ENCODE measurements at regions not wholly inside any gene's neighbourhood (a gene's known extent, or its start where the extent isn't known, plus 50 kb on each side); places are given as distances from the start of the nearest gene placed in this dataset.
A peak's percentile ranks its signal among the peaks of the same experiment; 100 is the strongest.
"Not testable (repeated sequence)": the region's sequence is repeated elsewhere in the genome, so short reads cannot be mapped to it uniquely, and the experiment has no call there.

DNA sequence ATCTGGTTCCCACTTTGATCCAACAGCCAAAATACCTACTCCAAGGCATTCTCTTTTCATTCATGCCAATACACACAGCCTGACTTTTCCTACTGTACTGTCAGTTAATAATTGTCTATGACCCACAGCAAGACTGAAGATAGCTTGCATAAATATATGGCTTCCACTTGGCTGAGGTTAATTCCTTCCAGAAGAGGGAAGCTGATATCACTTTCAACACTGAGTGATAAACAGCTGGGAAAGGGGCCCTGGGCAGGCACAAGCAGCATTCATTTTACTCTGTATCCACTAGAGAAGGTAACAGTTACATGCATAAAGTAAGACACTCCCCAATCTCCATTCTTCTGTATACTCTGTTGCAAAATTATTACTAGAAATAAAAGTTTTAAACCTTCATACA is 200.2 kb upstream of the UGT8 start:
- no peak overlapping the region for H3K4me3 ChIP-seq
- H3K9me3 ChIP-seq = no peaks in the 10 kb centered on the region
- H3K27me3 ChIP-seq (ENCODE audit: low read depth) = no peaks in the 10 kb centered on the region
- H3K4me1 ChIP-seq = no peaks in the 10 kb centered on the region
- in situ Hi-C loops (cut with MboI; ENCODE audit: low sequenced_read_pairs) = loop anchor here (25.0 kb wide), 2 partner anchors 436 to 1011 kb away; no protein-coding TSS in a partner anchor
- H3K36me3 ChIP-seq (replicated peaks) = no peaks in the 10 kb centered on the region
- no peak for DNase-seq (ENCODE audit: low spot score in 2 of 2)

DNA sequence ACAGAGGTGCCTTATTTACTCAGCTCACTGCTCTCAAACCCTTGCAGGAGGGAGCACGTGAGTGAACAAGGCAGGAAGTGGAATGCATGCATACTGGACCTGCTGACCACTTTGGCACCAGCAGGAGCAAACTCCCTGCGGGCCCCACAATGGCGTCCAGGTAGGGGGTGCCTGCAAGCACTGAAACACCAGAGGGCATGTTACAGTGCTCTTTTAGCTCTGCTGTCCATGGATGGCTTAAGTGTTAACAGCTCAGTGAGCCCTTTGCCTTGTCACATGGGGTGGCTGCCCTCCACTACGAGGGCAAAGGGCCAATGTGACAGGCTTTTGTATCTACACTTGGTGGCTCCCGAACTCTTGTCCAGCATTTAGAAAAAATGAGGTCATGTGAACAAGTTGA is 199.5 kb upstream of the UGT8 start:
- Histone ChIP-seq H3K4me3 (no peak overlapping the region), H3K36me3 (replicated peaks) (no peaks in the 10 kb centered on the region), H3K4me1 (no peaks in the 10 kb centered on the region), H3K9me3 (no peaks in the 10 kb centered on the region), H3K27me3 (ENCODE audit: low read depth) (no peaks in the 10 kb centered on the region)
- in situ Hi-C loops (cut with MboI; ENCODE audit: low sequenced_read_pairs) = loop anchor here (25.0 kb wide), 2 partner anchors 437 to 1012 kb away; no protein-coding TSS in a partner anchor
- DNase-seq (ENCODE audit: low spot score in 2 of 2) = no peak

DNA sequence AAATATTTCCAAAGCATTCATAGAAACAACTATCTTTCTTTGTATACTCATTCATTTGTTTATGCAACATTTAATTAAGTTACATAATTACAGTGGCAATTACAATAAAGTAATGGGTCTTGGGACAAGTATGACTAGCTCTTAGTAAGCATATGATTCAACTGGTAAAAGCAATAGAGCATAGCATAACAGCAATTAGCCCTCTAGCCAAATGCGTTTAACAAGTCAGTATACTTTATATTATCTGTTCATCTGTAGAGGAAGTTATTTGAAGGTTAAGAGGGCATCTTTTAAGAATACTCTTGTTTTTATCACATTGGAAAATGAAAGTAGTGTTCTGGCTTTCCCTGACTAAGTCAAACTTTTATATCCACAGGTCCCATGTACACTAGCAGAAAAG is 198.1 kb upstream of the UGT8 start:
- Histone ChIP-seq H3K27me3 (ENCODE audit: low read depth) (no peaks in the 10 kb centered on the region), H3K4me3 (no peak overlapping the region), H3K4me1 (no peaks in the 10 kb centered on the region), H3K9me3 (no peaks in the 10 kb centered on the region), H3K36me3 (replicated peaks) (no peaks in the 10 kb centered on the region)
- no peak for DNase-seq (ENCODE audit: low spot score in 2 of 2)
- in situ Hi-C loops (cut with MboI; ENCODE audit: low sequenced_read_pairs) = no loop called here

DNA sequence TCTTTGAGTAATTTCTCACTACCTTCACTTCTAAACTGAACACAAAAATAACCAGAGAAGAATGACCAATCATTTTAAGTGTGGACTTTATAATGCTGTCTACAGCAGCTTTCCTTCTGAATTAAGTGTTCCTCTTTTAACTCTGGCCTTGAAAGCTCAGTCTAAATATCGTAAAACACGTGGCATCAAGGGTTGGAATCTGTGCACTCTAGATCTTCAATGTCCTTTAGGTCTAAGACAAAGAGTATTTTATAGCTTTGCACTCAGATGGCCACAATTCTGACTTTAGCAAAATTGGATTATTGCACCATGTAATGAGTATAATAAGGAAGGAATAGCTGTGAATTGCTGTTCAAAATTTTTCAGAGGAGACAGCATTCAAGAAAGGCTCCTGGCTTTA is 197.1 kb upstream of the UGT8 start:
- in situ Hi-C loops (cut with MboI; ENCODE audit: low sequenced_read_pairs) = no loop called here
- H3K27me3 ChIP-seq (ENCODE audit: low read depth) = no peaks in the 10 kb centered on the region
- H3K4me3 ChIP-seq = no peak overlapping the region
- no peak for DNase-seq (ENCODE audit: low spot score in 2 of 2)
- H3K36me3 ChIP-seq (replicated peaks) = no peaks in the 10 kb centered on the region
- no peaks in the 10 kb centered on the region for H3K4me1 ChIP-seq
- H3K9me3 ChIP-seq = no peaks in the 10 kb centered on the region

DNA sequence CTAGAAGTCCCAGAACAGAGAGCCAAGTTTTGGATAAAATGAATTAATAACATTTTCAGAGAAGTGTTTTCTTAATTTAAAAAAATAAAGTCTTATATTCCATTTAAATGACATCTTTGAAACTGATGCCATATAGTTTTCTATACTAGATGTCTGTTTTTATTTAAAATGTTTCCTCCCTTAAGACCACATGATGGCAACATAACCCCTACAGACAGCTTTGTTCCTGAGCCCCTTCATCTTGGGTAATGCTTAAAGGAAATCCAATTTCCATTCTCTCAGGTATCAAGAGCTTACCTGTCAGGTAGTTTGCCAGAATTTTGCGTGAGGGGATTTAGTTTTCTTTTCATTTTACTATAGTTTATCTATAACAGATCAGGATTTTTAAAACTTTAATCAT is 181.4 kb upstream of the UGT8 start:
- Histone ChIP-seq H3K4me3 (no peak overlapping the region), H3K4me1 (no peaks in the 10 kb centered on the region; the same call in none of the 2 replicates), H3K9me3 (no peaks in the 10 kb centered on the region), H3K36me3 (replicated peaks) (no peaks in the 10 kb centered on the region), H3K27me3 (ENCODE audit: low read depth) (no peaks in the 10 kb centered on the region)
- DNase-seq (ENCODE audit: low spot score in 2 of 2) = peak in 1 of 2 experiments; percentile 33
- in situ Hi-C loops (cut with MboI; ENCODE audit: low sequenced_read_pairs) = loop anchor here (10.0 kb wide), 1 partner anchor 238 kb away; no protein-coding TSS in a partner anchor

DNA sequence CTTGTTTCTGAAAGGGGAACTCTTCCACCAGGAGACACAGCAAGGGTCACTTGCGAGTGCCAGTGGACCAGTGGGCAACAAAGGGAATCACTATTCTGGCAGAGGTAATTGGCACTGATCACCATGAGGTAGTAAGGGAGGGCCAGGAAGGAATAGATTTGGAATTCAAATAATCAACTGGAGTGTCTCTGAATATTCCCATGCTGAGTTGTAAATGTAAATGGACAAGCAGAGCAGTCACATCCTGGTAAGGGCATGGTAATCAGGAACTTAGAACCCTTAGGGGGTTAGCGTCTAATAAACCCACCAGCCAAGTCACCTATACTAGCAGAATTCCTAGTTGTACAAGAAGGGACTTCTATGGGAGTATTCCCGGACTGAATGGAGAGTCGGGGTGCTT is 178.5 kb upstream of the UGT8 start:
- Histone ChIP-seq H3K27me3 (ENCODE audit: low read depth) (no peaks in the 10 kb centered on the region), H3K4me3 (no peak overlapping the region), H3K36me3 (replicated peaks) (no peaks in the 10 kb centered on the region), H3K9me3 (no peaks in the 10 kb centered on the region), H3K4me1 (no peaks in the 10 kb centered on the region; the same call in none of the 2 replicates)
- in situ Hi-C loops (cut with MboI; ENCODE audit: low sequenced_read_pairs) = no loop called here
- DNase-seq (ENCODE audit: low spot score in 2 of 2) = no peak

DNA sequence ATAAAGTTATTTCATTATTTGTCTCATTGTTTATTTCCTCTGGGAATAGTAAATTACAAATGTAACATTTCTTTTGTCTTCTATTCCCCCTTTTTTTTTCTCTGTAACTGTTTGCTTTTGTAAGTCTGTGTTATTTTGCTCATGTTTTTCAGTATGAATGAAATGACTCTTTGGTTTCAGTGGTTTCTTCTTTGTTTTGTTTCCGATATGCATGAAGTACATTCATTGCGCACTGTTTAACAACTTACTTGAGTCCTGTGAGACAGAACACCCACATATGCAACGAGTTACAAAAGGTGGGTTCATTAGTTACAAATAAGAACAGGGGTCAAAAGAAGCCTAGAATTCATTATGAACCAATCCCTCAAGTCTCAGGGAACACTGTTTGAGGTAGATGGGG is 175.0 kb upstream of the UGT8 start:
- Histone ChIP-seq H3K36me3 (replicated peaks) (no peaks in the 10 kb centered on the region), H3K27me3 (ENCODE audit: low read depth) (no peaks in the 10 kb centered on the region), H3K9me3 (no peaks in the 10 kb centered on the region), H3K4me1 (no peaks in the 10 kb centered on the region; the same call in 1 of the 2 replicates), H3K4me3 (no peak overlapping the region)
- DNase-seq (ENCODE audit: low spot score in 2 of 2) = no peak
- in situ Hi-C loops (cut with MboI; ENCODE audit: low sequenced_read_pairs) = no loop called here

DNA sequence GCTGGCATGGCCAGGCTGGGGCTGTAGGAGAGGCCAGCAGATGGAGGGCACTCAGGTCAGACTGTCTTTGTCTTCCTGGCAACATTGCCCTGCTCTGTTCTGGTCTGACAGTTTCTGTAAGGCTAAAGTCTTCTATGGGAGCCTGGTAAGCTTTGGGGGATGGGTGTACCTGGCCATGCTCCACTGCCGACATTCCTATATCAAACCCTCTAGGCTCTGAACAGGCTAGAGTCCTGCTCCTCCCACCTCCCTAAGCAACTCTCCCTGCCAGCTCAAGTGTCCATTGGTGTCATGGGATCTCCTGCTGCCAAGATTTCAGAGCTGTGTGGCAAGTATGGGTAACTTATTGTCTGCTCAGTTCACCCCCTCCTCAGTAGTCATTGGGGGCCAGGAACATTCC is 163.5 kb upstream of the UGT8 start:
- H3K27me3 ChIP-seq (ENCODE audit: low read depth) = no peaks in the 10 kb centered on the region
- DNase-seq (ENCODE audit: low spot score in 2 of 2) = no peak
- no peaks in the 10 kb centered on the region for H3K9me3 ChIP-seq
- H3K4me3 ChIP-seq = no peak overlapping the region
- H3K4me1 ChIP-seq = no peaks in the 10 kb centered on the region
- H3K36me3 ChIP-seq (replicated peaks) = no peaks in the 10 kb centered on the region
- in situ Hi-C loops (cut with MboI; ENCODE audit: low sequenced_read_pairs) = no loop called here

DNA sequence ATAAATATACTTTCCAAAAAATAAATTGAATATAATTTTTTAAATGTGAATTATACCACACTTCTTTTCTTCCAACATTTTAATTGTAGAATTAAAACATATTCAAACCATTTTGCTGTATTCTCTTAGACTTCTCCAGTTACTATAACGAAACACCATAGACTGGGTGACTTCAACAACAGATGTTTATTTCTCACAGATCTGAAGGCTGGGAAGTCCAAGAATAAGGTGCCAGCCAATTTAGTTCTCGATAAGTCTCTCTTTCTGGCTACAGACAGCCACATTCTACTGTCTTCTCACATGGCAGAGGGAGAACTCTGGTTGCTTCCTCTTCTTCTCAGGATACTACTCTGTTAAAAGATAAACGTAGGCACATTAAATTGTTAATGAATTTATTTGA is 155.8 kb upstream of the UGT8 start:
- Histone ChIP-seq H3K9me3 (no peaks in the 10 kb centered on the region), H3K4me1 (peaks cover 5% of the 10 kb centered on the region), H3K27me3 (ENCODE audit: low read depth) (no peaks in the 10 kb centered on the region), H3K4me3 (no peak overlapping the region), H3K36me3 (replicated peaks) (no peaks in the 10 kb centered on the region)
- no peak for DNase-seq (ENCODE audit: low spot score in 2 of 2)
- in situ Hi-C loops (cut with MboI; ENCODE audit: low sequenced_read_pairs) = no loop called here

DNA sequence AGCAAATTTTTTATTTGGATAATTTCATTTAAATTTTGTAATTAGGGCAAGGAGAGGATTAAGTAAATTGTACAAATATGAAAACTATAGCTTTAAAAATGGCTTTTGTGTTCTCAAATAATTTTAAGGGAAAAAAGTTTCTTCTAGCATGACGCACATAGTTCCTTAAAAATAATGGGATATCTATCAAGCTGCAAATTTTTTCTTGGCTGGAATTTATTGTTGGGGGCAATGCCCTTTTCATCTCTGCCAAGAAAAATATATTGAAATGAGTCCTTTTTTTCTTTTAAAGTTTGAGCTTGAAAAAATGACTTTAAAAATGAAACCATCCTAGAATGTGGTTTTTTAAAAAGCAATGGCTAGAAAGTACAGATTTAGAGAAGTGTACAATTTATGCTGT is 154.4 kb upstream of the UGT8 start:
- Histone ChIP-seq H3K27me3 (ENCODE audit: low read depth) (no peaks in the 10 kb centered on the region), H3K4me1 (peaks cover 8% of the 10 kb centered on the region), H3K36me3 (replicated peaks) (no peaks in the 10 kb centered on the region), H3K9me3 (no peaks in the 10 kb centered on the region), H3K4me3 (no peak overlapping the region)
- in situ Hi-C loops (cut with MboI; ENCODE audit: low sequenced_read_pairs) = no loop called here
- no peak for DNase-seq (ENCODE audit: low spot score in 2 of 2)

DNA sequence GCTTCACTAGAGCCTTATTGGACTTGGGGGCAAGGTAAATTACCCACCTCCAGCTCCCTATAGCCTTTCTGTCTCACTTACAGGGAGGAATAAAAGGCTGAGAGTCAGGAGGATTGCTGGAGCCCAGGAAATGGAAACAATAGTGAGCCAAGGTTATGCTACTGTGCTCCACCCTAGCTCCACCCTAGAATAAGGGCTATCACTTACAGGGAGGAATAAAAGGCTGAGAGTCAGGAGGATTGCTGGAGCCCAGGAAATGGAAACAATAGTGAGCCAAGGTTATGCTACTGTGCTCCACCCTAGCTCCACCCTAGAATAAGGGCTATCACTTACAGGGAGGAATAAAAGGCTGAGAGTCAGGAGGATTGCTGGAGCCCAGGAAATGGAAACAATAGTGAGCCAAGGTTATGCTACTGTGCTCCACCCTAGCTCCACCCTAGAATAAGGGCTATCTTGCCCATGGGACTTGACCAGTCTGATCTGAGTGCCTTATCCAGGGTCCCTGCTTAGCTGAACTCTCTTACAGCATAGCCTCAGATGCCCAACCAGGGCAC is 150.6 kb upstream of the UGT8 start:
- H3K9me3 ChIP-seq; H3K4me1 ChIP-seq; in situ Hi-C loops (cut with MboI; ENCODE audit: low sequenced_read_pairs); H3K36me3 ChIP-seq (replicated peaks); DNase-seq (ENCODE audit: low spot score in 2 of 2); H3K27me3 ChIP-seq (ENCODE audit: low read depth); H3K4me3 ChIP-seq: not testable (repeated sequence)

DNA sequence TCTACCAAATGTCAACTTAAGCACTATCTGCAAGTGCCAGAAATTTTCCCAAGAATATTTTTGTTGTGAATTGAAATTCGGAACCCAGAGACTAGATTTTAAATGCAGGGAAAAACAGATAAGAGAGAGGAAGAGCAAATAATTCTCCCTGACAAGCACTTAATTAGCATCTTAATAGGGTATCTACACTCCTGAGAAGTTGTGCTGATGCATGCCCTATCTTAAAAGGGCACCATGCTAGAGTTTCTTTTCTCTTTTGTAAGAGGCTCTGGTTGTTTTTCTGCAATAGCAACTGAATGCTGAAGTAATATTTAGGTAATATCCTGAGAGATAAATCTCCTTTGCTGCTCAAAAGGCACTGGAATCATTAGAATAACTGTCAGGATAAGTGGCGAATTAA is 139.9 kb upstream of the UGT8 start:
- no peak for DNase-seq (ENCODE audit: low spot score in 2 of 2)
- no peaks in the 10 kb centered on the region for H3K9me3 ChIP-seq
- H3K36me3 ChIP-seq (replicated peaks) = no peaks in the 10 kb centered on the region
- H3K4me3 ChIP-seq = no peak overlapping the region
- H3K27me3 ChIP-seq (ENCODE audit: low read depth) = no peaks in the 10 kb centered on the region
- in situ Hi-C loops (cut with MboI; ENCODE audit: low sequenced_read_pairs) = no loop called here
- peaks cover 3% of the 10 kb centered on the region; the same call in 1 of the 2 replicates for H3K4me1 ChIP-seq

DNA sequence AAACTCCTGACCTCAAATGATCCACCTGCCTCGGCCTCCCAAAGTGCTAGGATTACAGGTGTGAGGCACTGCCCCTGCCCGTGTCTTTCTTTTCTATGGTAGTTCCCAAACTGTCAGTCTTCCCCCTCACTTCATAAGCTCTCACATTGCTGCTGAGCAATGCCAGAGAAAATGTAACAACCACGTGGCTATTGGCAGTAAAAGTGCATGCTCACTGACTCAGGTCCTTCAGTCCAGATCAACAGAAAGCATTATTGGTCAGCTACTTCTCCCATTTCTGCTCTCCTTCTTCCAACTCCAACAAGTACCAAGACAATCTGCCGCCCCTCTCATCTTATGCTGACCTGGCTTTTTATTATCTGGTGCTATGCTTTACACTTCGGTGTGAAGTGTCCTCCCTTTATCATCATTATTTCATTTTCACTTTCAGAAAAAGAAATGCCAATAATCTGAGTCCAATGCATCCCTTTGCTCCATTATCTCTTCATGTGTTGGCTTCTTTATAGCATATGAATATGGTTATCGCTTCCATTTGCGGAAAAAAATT is 133.8 kb upstream of the UGT8 start:
- Histone ChIP-seq H3K36me3 (replicated peaks) (no peaks in the 10 kb centered on the region), H3K27me3 (ENCODE audit: low read depth) (no peaks in the 10 kb centered on the region), H3K4me1 (no peaks in the 10 kb centered on the region), H3K4me3 (no peak overlapping the region), H3K9me3 (no peaks in the 10 kb centered on the region)
- no peak for DNase-seq (ENCODE audit: low spot score in 2 of 2)
- in situ Hi-C loops (cut with MboI; ENCODE audit: low sequenced_read_pairs) = no loop called here

DNA sequence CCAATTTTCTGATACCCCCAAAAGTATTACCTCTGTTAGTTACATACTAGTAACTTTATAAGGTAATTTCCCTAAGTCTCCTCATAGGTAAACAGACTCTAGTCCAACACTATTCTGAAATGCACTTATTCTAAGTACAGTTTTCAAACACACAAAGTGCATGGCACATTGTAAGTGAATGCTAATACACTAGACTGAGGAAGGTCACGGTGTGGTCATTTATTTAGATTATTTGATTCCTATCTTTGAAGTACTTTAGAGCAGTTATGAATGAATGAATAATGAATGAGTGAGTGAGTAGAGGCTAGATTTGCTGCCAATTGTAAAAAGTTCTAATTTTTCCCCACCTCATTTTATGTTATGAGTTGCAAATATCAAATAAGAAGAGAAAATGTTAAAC is 132.8 kb upstream of the UGT8 start:
- Histone ChIP-seq H3K9me3 (no peaks in the 10 kb centered on the region), H3K4me1 (no peaks in the 10 kb centered on the region), H3K4me3 (no peak overlapping the region), H3K36me3 (replicated peaks) (no peaks in the 10 kb centered on the region), H3K27me3 (ENCODE audit: low read depth) (no peaks in the 10 kb centered on the region)
- in situ Hi-C loops (cut with MboI; ENCODE audit: low sequenced_read_pairs) = no loop called here
- DNase-seq (ENCODE audit: low spot score in 2 of 2) = no peak

DNA sequence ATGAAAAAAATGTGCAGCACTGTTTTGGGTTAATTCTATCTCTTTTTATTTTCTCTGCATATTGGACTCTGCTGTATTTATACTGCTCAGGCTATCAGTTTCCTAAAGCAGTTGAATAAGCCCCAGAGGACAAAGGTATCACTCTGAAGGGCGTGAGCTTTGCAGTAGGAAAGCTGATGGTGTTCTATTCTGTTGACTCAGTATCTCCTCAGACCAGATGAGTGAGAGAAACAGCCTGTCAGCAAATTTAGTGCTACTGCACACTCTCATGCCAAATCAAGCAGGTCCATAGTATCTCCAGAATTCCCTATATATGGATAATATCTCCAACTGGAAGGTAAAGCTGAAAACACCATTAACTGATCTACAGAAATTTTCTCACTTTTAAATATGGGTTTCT is 132.3 kb upstream of the UGT8 start:
- H3K4me1 ChIP-seq = no peaks in the 10 kb centered on the region
- in situ Hi-C loops (cut with MboI; ENCODE audit: low sequenced_read_pairs) = no loop called here
- H3K4me3 ChIP-seq = no peak overlapping the region
- no peak for DNase-seq (ENCODE audit: low spot score in 2 of 2)
- H3K9me3 ChIP-seq = no peaks in the 10 kb centered on the region
- no peaks in the 10 kb centered on the region for H3K36me3 ChIP-seq (replicated peaks)
- H3K27me3 ChIP-seq (ENCODE audit: low read depth) = no peaks in the 10 kb centered on the region
